Stimulated activated CD4-positive, alpha-beta T cell treated with anti-CD3 and anti-CD28 coated beads, TNF-alpha, amount 100 ng/mL, for 24 hours (primary cell): ENCODE measurements at regions not wholly inside any gene's neighbourhood (a gene's known extent, or its start where the extent isn't known, plus 50 kb on each side); places are given as distances from the start of the nearest gene placed in this dataset.

ENCODE experiments used
- DNase-seq, 3 experiments: peaks; one replicate each; pipeline ENCODE4 v3.0.0-alpha.2; 2020; ENCODE audit warnings: low read depth in 3 of 3

- no peak for DNase-seq
These were observed 57.0 kb upstream of the LMX1B start for GRCh38 chr9:126556560-126557250.

GRCh38 chr9:126558051-126558665, 55.6 kb upstream of the LMX1B start:
- DNase-seq, result peak; percentile 42 to 60 (median 53)

DNA sequence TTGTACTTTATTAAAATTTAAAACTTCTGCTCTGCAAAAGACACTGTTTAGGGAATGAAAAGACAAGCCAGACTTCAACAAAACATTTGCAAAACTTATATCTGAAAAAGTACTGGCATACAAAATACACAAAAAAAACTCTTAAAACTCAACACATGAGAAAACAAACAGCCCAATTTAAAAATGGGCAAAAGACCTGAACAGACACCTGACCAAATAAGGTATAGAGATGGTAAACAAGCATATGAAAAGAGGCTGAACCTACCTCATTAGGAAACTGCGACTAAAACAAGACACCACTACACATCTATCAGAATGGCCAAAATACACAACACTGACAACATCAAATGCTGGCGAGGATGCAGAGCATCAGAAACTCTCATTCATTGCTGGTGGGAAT, 54.4 kb upstream of the LMX1B start:
- DNase-seq, result no peak

GRCh38 chr9:126561582-126561981, 52.1 kb upstream of the LMX1B start:
- no peak for DNase-seq

DNA sequence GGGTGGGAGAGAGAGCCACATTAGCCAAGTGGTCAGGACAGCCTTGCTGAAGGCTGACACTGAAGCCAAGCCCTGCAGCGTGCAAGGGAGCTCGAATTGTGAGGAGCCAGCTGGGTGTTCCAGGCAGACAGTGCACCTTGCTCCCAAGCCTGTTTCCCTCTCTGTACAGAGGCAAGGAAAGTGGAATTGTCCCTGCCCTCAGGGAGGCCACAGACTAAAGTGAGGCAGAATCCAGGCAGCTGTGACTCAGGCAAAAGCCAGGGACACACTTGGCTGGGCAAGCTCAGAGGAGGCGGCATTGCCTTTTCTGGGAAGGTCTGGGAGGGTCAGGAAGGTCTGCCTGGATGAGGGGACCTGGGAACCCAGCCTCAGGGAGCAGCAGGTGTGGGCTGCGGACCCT, 50.2 kb upstream of the LMX1B start:
- DNase-seq, result no peak
